ENCODE measurements at regions not wholly inside any gene's neighbourhood (a gene's known extent, or its start where the extent isn't known, plus 50 kb on each side); places are given as distances from the start of the nearest gene placed in this dataset.
"Not testable (repeated sequence)": the region's sequence is repeated elsewhere in the genome, so short reads cannot be mapped to it uniquely, and the experiment has no call there.

DNA sequence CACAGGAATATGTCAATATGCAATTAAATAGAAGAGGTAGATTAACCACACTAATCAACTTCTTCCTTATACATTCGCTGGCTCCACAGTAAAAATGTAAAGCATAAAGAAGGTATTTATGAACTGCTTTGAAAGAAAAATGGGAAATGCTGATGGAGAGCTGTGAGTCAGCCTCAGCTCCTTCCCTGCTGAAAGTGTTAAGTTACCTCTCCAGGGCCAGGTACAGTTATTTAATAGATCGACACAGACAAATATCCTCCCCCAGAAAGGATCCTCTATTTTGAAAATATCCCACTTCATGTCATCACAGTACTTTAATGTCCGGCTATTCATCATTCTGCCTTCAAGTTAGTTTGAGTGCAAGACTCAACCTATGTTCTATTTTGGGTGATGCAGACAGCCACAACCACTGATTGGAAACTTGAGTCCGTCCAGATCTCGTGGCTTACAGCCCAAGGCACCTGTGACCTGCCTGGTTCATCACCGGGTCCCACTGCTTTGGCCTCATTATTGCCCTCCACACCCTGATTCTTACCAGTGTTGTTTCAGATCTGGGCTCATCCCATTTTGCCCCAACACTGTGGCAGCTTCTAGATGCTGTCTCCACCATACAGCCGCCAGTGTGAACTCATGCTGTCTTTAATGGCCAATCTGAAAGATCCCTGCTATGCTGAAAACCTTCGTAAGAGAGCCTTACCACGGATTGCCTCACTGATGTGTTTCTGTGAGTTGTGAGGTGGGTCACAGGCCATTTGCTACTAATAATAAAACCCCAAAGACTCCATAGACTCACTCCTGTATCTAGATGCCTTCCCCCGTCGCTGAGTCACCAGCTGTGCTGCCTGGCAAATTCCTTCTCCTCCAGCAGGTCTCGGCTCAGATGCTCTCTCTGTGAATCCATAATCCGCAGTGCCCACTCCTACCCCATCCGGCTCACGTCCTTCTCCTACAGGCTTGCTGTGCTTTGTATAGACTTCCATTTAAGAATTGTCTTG lies 56.2 kb upstream of the DDAH1 start:
- DNase-seq, result peak; percentile 73

DNA sequence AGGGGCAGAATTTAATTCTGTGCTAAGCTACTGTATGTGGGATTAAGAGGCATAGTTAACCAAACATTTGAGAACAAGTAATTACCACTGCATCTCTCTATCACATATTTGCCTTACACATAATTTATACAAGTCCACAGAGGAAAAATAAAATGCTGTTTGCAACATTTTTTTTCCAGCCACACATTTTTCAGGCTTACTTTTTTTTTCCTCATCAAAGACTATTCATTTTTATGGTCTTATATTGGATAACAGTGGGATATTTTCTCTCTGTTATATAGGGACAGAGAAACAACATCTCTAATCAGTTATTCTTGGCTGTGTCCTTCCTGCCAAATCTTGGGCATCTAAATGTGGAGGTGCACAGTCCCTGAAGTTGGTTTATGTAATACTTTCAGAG lies 57.5 kb upstream of the DDAH1 start:
- DNase-seq, result not testable (repeated sequence)

DNA sequence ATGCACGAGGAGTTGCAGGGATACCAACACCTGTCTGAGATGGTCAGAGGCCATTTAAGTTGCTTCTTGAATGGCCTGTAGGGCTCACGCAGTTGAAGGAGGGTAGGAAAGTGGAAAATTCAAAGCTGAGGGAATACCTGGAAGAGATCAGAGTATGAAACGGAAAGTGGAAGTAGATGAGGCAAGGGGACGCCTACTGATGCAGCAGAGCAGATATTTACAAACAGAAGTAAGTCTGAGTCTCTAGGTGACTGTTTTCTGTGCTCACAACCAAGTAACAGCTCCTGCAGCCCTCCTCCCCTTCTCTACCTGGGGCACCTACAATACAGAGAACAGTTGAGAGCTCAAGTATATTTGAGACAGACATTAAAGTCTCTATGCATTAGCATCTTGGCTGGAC lies 57.5 kb upstream of the CCN1 start:
- DNase-seq, result not testable (repeated sequence)

DNA sequence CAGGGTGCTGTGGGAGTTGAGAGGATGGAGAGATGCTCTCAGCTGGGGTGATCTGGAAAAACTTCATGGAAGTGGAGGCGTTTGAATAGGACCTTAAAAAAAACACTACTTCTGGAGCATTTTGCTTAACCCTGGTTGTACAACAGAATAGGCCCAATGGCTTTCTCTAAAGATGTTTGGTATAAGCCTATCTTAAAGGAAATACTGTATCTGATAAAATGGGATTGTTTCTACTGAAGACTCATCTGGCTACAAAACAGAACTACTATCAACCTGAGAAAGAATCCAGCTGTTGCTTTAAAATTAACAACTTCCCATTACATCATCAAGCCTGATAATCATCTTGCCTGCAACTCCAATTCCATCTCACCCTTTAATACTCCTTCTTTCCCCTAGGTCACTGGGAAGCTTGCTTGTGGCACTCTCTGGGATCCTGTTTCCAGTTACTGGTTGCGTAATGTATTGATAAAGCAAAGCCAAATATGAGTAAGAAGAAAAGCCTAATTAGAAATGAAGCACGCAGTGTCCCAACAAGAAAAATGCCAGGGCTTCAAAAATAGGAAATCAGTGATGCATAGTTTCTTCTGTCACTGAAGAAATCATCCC lies 56.2 kb upstream of the CCN1 start:
- DNase-seq, result not testable (repeated sequence)

DNA sequence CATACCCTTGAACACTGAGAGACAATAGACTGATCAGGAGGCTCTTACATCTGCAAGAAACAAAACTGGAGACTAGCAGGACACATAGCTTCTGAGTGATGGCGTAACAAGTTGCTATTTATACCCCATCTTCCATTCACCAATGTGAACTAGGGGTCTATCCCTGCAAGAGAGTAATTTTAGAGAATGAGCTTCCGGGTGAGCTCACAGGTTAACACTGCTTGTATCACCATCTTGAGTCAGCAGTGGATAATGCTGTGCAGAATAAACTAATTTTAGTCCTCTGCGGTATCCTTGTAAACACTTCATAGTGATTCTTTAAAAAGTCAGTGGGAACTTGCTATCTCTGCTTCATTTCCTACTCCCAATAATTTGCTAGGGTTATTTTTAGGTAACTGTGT lies 55.0 kb upstream of the CCN1 start:
- DNase-seq, result not testable (repeated sequence)

DNA sequence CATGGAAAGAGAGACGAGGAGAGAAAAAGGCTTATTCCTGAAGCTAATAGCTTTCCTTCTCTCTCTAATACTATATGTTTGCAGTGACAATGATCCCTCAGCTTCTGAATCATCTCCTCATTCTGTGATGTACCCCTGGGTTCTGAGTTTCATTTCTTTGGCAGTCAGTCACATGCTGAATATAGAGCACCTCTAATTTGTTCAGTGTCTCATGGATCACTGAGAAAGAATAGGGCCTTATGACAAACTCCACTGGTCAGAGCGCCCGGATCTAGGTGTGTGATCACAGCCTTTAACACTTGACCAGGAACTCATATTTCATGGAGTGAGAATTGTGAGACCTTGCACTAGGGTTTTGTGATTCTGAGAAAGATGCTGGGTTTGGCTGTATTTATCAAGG lies 54.3 kb upstream of the CCN1 start:
- not testable (repeated sequence) for DNase-seq

DNA sequence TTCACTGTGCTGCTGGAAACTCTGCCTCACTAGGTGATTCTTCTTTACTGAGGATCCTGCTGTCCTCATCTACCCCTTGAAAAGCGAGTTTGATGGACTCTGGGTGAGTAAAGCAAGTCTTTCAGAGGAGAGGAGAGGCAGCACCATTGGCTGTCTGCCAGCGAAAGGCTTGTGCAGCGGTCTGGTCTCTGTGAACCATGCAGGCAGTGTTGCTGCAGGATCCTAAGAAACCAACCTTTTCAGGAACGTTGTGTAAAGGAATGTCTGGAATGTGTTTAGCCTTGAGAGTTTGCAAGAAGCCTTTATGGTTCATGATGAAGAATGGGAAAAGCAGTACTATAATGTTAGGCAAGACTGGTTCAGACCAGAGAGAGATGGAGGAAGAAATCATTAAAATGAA lies 53.4 kb upstream of the CCN1 start:
- DNase-seq, result peak; percentile 72
